ENCODE measurements at regions not wholly inside any gene's neighbourhood (a gene's known extent, or its start where the extent isn't known, plus 50 kb on each side); places are given as distances from the start of the nearest gene placed in this dataset.

- TF ChIP-seq CTCF (IDR thresholded peaks at IDR 0.05) = no peak
- Mint-ChIP-seq H3K27ac (no peak overlapping the region), H3K27me3 (ENCODE audit: low read depth, poor library complexity) (no peaks in the 10 kb centered on the region), H3K9me3 (peaks cover 11% of the 10 kb centered on the region), H3K36me3 (ENCODE audit: low read depth) (no peaks in the 10 kb centered on the region), H3K4me1 (peaks cover 7% of the 10 kb centered on the region), H3K4me3 (no peak overlapping the region)
- DNase-seq = no peak
These were observed 490.7 kb downstream of the EDEM1 start for GRCh38 chr3:5678248-5678647.

GRCh38 chr3:5678844-5679243 lies 491.3 kb downstream of the EDEM1 start:
- Mint-ChIP-seq H3K9me3 (peaks cover 11% of the 10 kb centered on the region), H3K4me1 (peaks cover 7% of the 10 kb centered on the region), H3K27ac (no peak overlapping the region), H3K4me3 (no peak overlapping the region), H3K36me3 (ENCODE audit: low read depth) (no peaks in the 10 kb centered on the region), H3K27me3 (ENCODE audit: low read depth, poor library complexity) (no peaks in the 10 kb centered on the region)
- no peak for TF ChIP-seq CTCF (IDR thresholded peaks at IDR 0.05)
- DNase-seq = no peak

- DNase-seq = no peak
- H3K4me1 Mint-ChIP-seq = no peaks in the 10 kb centered on the region
These were observed 499.7 kb downstream of the EDEM1 start for GRCh38 chr3:5687230-5687629.

DNA sequence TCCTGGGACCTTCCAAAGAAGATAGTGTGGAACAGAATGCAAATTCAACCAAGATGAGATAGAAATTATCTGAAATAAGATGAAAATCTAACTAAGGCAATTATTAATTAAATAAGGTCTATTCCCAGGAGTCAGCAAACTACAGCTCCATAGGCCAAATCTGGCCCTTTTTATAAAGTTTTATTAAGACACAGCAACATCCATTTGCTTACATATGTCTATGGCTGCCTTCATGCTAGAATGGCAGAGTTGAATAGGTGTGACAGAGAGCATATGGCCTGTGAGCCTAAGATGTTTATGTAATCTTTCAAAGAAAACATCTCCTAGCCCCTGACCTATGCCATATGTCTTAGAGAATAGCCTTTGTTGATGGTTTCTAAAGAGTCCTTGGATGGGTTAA lies 503.0 kb downstream of the EDEM1 start:
- H3K27me3 Mint-ChIP-seq (ENCODE audit: low read depth, poor library complexity) = peaks cover 6% of the 10 kb centered on the region
- H3K27ac Mint-ChIP-seq = no peak overlapping the region
- TF ChIP-seq CTCF (IDR thresholded peaks at IDR 0.05) = no peak
- no peak for DNase-seq
- no peak overlapping the region for H3K4me3 Mint-ChIP-seq
- H3K4me1 Mint-ChIP-seq = no peaks in the 10 kb centered on the region
- no peaks in the 10 kb centered on the region for H3K36me3 Mint-ChIP-seq (ENCODE audit: low read depth)
- H3K9me3 Mint-ChIP-seq = peaks cover 8% of the 10 kb centered on the region

More at GRCh38 chr3:5687230-5687629, 499.7 kb downstream of the EDEM1 start:
- Mint-ChIP-seq H3K27me3 (ENCODE audit: low read depth, poor library complexity) (no peaks in the 10 kb centered on the region), H3K9me3 (peaks cover 8% of the 10 kb centered on the region), H3K36me3 (ENCODE audit: low read depth) (no peaks in the 10 kb centered on the region), H3K4me3 (no peak overlapping the region), H3K27ac (no peak overlapping the region)
- TF ChIP-seq CTCF (IDR thresholded peaks at IDR 0.05) = no peak

GRCh38 chr3:5690904-5691532 lies 503.5 kb downstream of the EDEM1 start:
- no peak for TF ChIP-seq CTCF (IDR thresholded peaks at IDR 0.05)
- H3K9me3 Mint-ChIP-seq = peaks cover 8% of the 10 kb centered on the region

DNA sequence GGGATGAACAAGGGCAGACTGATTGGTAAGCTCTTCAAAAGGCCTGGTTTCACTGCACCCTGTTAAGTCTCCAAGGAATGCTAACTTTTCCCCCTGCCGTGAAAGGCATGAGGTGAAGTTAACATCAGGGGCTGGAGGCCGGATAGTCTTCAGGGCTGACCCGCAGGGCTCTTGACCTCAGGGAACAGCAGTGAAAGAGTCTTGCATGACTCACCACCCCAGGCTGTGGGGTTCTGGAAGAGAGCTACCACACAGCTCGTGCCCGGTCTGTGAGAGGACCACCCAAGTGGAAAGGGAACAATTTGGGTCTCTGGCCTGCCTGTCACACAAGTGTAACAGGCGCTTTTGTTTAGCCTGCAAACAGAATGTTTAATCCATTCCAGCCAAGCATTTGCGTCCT lies 504.9 kb downstream of the EDEM1 start:
- no peak for DNase-seq
- Mint-ChIP-seq H3K4me1 (no peaks in the 10 kb centered on the region), H3K9me3 (peaks cover 8% of the 10 kb centered on the region), H3K27ac (no peak overlapping the region), H3K4me3 (no peak overlapping the region), H3K36me3 (ENCODE audit: low read depth) (no peaks in the 10 kb centered on the region), H3K27me3 (ENCODE audit: low read depth, poor library complexity) (peaks cover 6% of the 10 kb centered on the region)
- TF ChIP-seq CTCF (IDR thresholded peaks at IDR 0.05) = no peak

More at GRCh38 chr3:5690904-5691532, 503.5 kb downstream of the EDEM1 start:
- DNase-seq = no peak
- Mint-ChIP-seq H3K27me3 (ENCODE audit: low read depth, poor library complexity) (peaks cover 6% of the 10 kb centered on the region), H3K4me1 (no peaks in the 10 kb centered on the region), H3K4me3 (no peak overlapping the region), H3K36me3 (ENCODE audit: low read depth) (no peaks in the 10 kb centered on the region), H3K27ac (no peak overlapping the region)

Measured in nephron progenitor cell (in vitro differentiated cells).